ENCODE measurements at regions not wholly inside any gene's neighbourhood (a gene's known extent, or its start where the extent isn't known, plus 50 kb on each side); places are given as distances from the start of the nearest gene placed in this dataset.

- no peak for DNase-seq
These were observed 175.3 kb downstream of the KCNE4 start for GRCh38 chr2:223227338-223227737.

- DNase-seq = no peak
These were observed 176.9 kb downstream of the KCNE4 start for GRCh38 chr2:223228871-223229270.

- DNase-seq = peak; percentile 11
These were observed 178.4 kb downstream of the KCNE4 start for GRCh38 chr2:223230352-223230751.

- no peak for DNase-seq
These were observed 180.3 kb downstream of the KCNE4 start for GRCh38 chr2:223232285-223232684.

- DNase-seq = no peak
These were observed 180.9 kb downstream of the KCNE4 start for GRCh38 chr2:223232896-223233295.

- no peak for DNase-seq
These were observed 184.0 kb downstream of the KCNE4 start for GRCh38 chr2:223235986-223236385.

- no peak for DNase-seq
These were observed 186.3 kb downstream of the KCNE4 start for GRCh38 chr2:223238301-223238700.

GRCh38 chr2:223243233-223243632 is 191.2 kb downstream of the KCNE4 start:
- DNase-seq = no peak

- DNase-seq = peak; percentile 58
These were observed 195.1 kb downstream of the KCNE4 start for GRCh38 chr2:223247136-223247535.

GRCh38 chr2:223251656-223252229 is 199.8 kb downstream of the KCNE4 start:
- DNase-seq = no peak

- no peak for DNase-seq
These were observed 208.7 kb downstream of the KCNE4 start for GRCh38 chr2:223260681-223261080.

GRCh38 chr2:223262946-223263345 is 211.0 kb downstream of the KCNE4 start:
- no peak for DNase-seq

GRCh38 chr2:223264541-223265193 is 212.7 kb downstream of the KCNE4 start:
- DNase-seq = no peak

GRCh38 chr2:223267160-223267951 is 215.4 kb downstream of the KCNE4 start:
- DNase-seq = peak; percentile 44

- DNase-seq = no peak
These were observed 217.4 kb downstream of the KCNE4 start for GRCh38 chr2:223269386-223269785.

GRCh38 chr2:223270548-223270947 is 218.6 kb downstream of the KCNE4 start:
- peak; percentile 10 for DNase-seq

- DNase-seq = no peak
These were observed 222.0 kb downstream of the KCNE4 start for GRCh38 chr2:223273995-223274394.

- no peak for DNase-seq
These were observed 230.2 kb downstream of the KCNE4 start for GRCh38 chr2:223282221-223282620.

- DNase-seq = no peak
These were observed 231.3 kb downstream of the KCNE4 start for GRCh38 chr2:223283329-223283728.

GRCh38 chr2:223283771-223284170 is 231.8 kb downstream of the KCNE4 start:
- no peak for DNase-seq

- DNase-seq = no peak
These were observed 233.6 kb downstream of the KCNE4 start for GRCh38 chr2:223285370-223286265.

GRCh38 chr2:223294756-223295155 is 242.8 kb downstream of the KCNE4 start:
- DNase-seq = no peak

GRCh38 chr2:223297788-223298187 is 245.8 kb downstream of the KCNE4 start:
- DNase-seq = peak; percentile 67
